MCF 10A (cell line): ENCODE measurements at regions not wholly inside any gene's neighbourhood (a gene's known extent, or its start where the extent isn't known, plus 50 kb on each side); places are given as distances from the start of the nearest gene placed in this dataset.

Experiments
- BruUV-seq: library from RNA; stranded (reverse); fragments of 400-500 nt; replicated peaks from 2 replicates; lab custom pipeline; 2021; lab: Mats Ljungman, UMichigan
- CTCF ChIA-PET: fragments of 300-600 bp; sonication (Branson Sonifier 250); formaldehyde crosslinking; extraction: SDS; loops from one replicate; lab custom pipeline; 2021; ENCODE audit warnings: antibody characterized with exemption, inconsistent platforms; lab: Yijun Ruan, JAX
- POLR2A ChIA-PET: fragments of 300-600, 350-650 bp; sonication (Branson Sonifier 250); formaldehyde crosslinking; extraction: SDS; loops from one replicate; lab custom pipeline; 2020; ENCODE audit warnings: antibody characterized with exemption, inconsistent platforms; lab: Yijun Ruan, JAX
- DNase-seq: peaks from one replicate; pipeline ENCODE4 v3.0.0-alpha.2; 2018; ENCODE audit not compliant: unreplicated experiment
- H3K27ac Mint-ChIP-seq: one replicate; pipeline ENCODE4 v1.8.0; 2022; ENCODE audit warnings: mild to moderate bottlenecking, low read depth, mixed read lengths; ENCODE audit not compliant: unreplicated experiment
- H3K27me3 Mint-ChIP-seq: one replicate; pipeline ENCODE4 v1.8.0; 2022; ENCODE audit warnings: mixed read lengths; ENCODE audit not compliant: insufficient read depth, unreplicated experiment
- H3K36me3 Mint-ChIP-seq: one replicate; pipeline ENCODE4 v1.8.0; 2022; ENCODE audit warnings: mild to moderate bottlenecking, moderate library complexity, mixed read lengths; ENCODE audit not compliant: insufficient read depth, unreplicated experiment
- H3K4me1 Mint-ChIP-seq: one replicate; pipeline ENCODE4 v1.8.0; 2022; ENCODE audit warnings: mixed read lengths; ENCODE audit not compliant: insufficient read depth, unreplicated experiment
- H3K4me3 Mint-ChIP-seq: one replicate; pipeline ENCODE4 v1.8.0; 2022; ENCODE audit warnings: mild to moderate bottlenecking, moderate library complexity, mixed read lengths; ENCODE audit not compliant: unreplicated experiment
- H3K9me3 Mint-ChIP-seq: one replicate; pipeline ENCODE4 v1.8.0; 2022; ENCODE audit warnings: mixed read lengths; ENCODE audit not compliant: unreplicated experiment
- CTCF ChIP-seq: fragments of 200-600 bp; IDR thresholded peaks from one replicate; pipeline ENCODE4 v1.8.0; 2022; ENCODE audit warnings: antibody characterized with exemption, mild to moderate bottlenecking; ENCODE audit not compliant: unreplicated experiment
- intact Hi-C: fragments of 100-400 bp; cut with micrococcal nuclease; formaldehyde crosslinking; loops from 2 replicates; pipeline ENCODE4 v1.14.1; 2022

GRCh38 chr13:109418111-109418510 is 368.3 kb downstream of the IRS2 start:
- no peak for TF ChIP-seq CTCF
- H3K36me3 Mint-ChIP-seq, result peaks cover 5% of the 10 kb centered on the region
- no peak for DNase-seq
- no peak overlapping the region for H3K27ac Mint-ChIP-seq
- BruUV-seq, result no TSS peak
- peaks cover 7% of the 10 kb centered on the region for H3K9me3 Mint-ChIP-seq
- intact Hi-C loops, result no loop called here
- CTCF ChIA-PET, result no interaction called here
- no peaks in the 10 kb centered on the region for H3K4me1 Mint-ChIP-seq
- POLR2A ChIA-PET, result interaction anchor here (1.7 kb wide), 1 partner anchor 18 kb away, joined by 6 read pairs; no protein-coding TSS in a partner anchor
- H3K27me3 Mint-ChIP-seq, result no peaks in the 10 kb centered on the region
- no peak overlapping the region for H3K4me3 Mint-ChIP-seq

GRCh38 chr13:109416001-109416400 is 370.4 kb downstream of the IRS2 start:
- BruUV-seq, result no TSS peak
- Mint-ChIP-seq H3K4me3 (no peak overlapping the region), H3K4me1 (peaks cover 6% of the 10 kb centered on the region), H3K36me3 (no peaks in the 10 kb centered on the region), H3K9me3 (peaks cover 7% of the 10 kb centered on the region), H3K27ac (no peak overlapping the region), H3K27me3 (no peaks in the 10 kb centered on the region)
- ChIA-PET POLR2A (no interaction called here), CTCF (no interaction called here)
- TF ChIP-seq CTCF, result no peak
- DNase-seq, result no peak
- intact Hi-C loops, result no loop called here

- H3K9me3 Mint-ChIP-seq, result peaks cover 7% of the 10 kb centered on the region
- H3K36me3 Mint-ChIP-seq, result no peaks in the 10 kb centered on the region
- no peak overlapping the region for H3K4me3 Mint-ChIP-seq
- DNase-seq, result no peak
- H3K27ac Mint-ChIP-seq, result no peak overlapping the region
- ChIA-PET CTCF (interaction anchor here (0.7 kb wide), 1 partner anchor 37 kb away, joined by 3 read pairs; no protein-coding TSS in a partner anchor), POLR2A (no interaction called here)
- intact Hi-C loops, result no loop called here
- no peaks in the 10 kb centered on the region for H3K27me3 Mint-ChIP-seq
- TF ChIP-seq CTCF, result no peak
- H3K4me1 Mint-ChIP-seq, result peaks cover 6% of the 10 kb centered on the region
- no TSS peak for BruUV-seq
These were observed 371.3 kb downstream of the IRS2 start for GRCh38 chr13:109415057-109415456.

- Mint-ChIP-seq H3K9me3 (peaks cover 7% of the 10 kb centered on the region), H3K36me3 (no peaks in the 10 kb centered on the region), H3K27me3 (no peaks in the 10 kb centered on the region), H3K27ac (no peak overlapping the region), H3K4me3 (no peak overlapping the region), H3K4me1 (peaks cover 13% of the 10 kb centered on the region)
- no peak for DNase-seq
- ChIA-PET CTCF (no interaction called here), POLR2A (interaction anchor here (0.6 kb wide), 1 partner anchor 16 kb away, joined by 3 read pairs; no protein-coding TSS in a partner anchor)
- intact Hi-C loops, result no loop called here
- no TSS peak for BruUV-seq
- no peak for TF ChIP-seq CTCF
These were observed 374.0 kb downstream of the IRS2 start for GRCh38 chr13:109412283-109412901.
